Transverse colon (tissue), 4 donors: ENCODE measurements at regions not wholly inside any gene's neighbourhood (a gene's known extent, or its start where the extent isn't known, plus 50 kb on each side); places are given as distances from the start of the nearest gene placed in this dataset.
"Not testable (repeated sequence)": the region's sequence is repeated elsewhere in the genome, so short reads cannot be mapped to it uniquely, and the experiment has no call there.

Experiments used
- DNase-seq: peaks from one replicate; pipeline ENCODE4 v3.0.0-alpha.2; 2019
- H3K27ac ChIP-seq, 4 donors: fragments of 200-600 bp; sonication (generic); 2 replicates each; pipeline ENCODE4 v1.5.1; 2016 to 2018; ENCODE audit warnings: inconsistent platforms in 4 of 4
- H3K27me3 ChIP-seq: fragments of 200-600 bp; sonication (generic); 2 replicates; pipeline ENCODE4 v1.5.1; 2017; ENCODE audit warnings: inconsistent platforms
- H3K36me3 ChIP-seq, 4 donors: fragments of 200-600 bp; sonication (generic); 2 replicates each; pipeline ENCODE4 v1.5.1; 2017 to 2019; ENCODE audit warnings: inconsistent platforms in 4 of 4
- H3K4me1 ChIP-seq, 4 donors: fragments of 200-600 bp; sonication (generic); 2 replicates each; pipeline ENCODE4 v1.5.1; 2017 to 2020; ENCODE audit warnings: inconsistent platforms in 4 of 4
- H3K4me3 ChIP-seq, 4 donors: fragments of 200-600 bp; sonication (generic); 1 replicate in 1 of 4; 2 replicates in 3 of 4; pipeline versions ENCODE4 v1.5.1 to v1.6.1; 2017 to 2019; ENCODE audit warnings: inconsistent platforms in 4 of 4
- H3K9me3 ChIP-seq, 2 donors: fragments of 200-600 bp; sonication (generic); 2 replicates each; pipeline ENCODE4 v1.5.1; 2017 to 2019; ENCODE audit warnings: inconsistent platforms in 2 of 2
- EP300 ChIP-seq: sonication (generic); formaldehyde crosslinking; IDR thresholded peaks from one replicate; pipeline ENCODE4 v1.6.1; 2017; ENCODE audit warnings: antibody characterized with exemption, low read depth
- POLR2A ChIP-seq: fragments of 450-650 bp; IDR thresholded peaks from one replicate; pipeline ENCODE4 v1.6.1; 2016; ENCODE audit warnings: antibody characterized with exemption, mild to moderate bottlenecking, moderate library complexity
- POLR2AphosphoS5 ChIP-seq, 3 donors: sonication (generic); formaldehyde crosslinking; IDR thresholded peaks; one replicate each; pipeline ENCODE4 v1.6.1; 2016; ENCODE audit warnings: antibody characterized with exemption in 3 of 3
- WGBS, 2 donors: methylation state at CpG; one replicate each; pipeline ENCODE4 v1.1.5; 2018; ENCODE audit warnings: low coverage in 1 of 2; 5-methylcytosine and 5-hydroxymethylcytosine counted together
- in situ Hi-C, 4 donors: fragments of 200-750 bp; cut with MboI; loops; one replicate each; pipeline versions ENCODE4 v1.15.0 to v1.15.1; 2017; ENCODE audit warnings: low sequenced_read_pairs in 3 of 4, low pct_ligation_motif_present in 1 of 4, low pct_unique_long_range_greater_than_20kb in 1 of 4
- intact Hi-C: fragments of 100-400 bp; cut with DNase I; formaldehyde crosslinking; loops from one replicate; pipeline ENCODE4 v1.15.1; 2023; ENCODE audit warnings: low total_unique reads
- TF ChIP-seq, protein P1 (sequence below), 5 experiments: fragments of 200-600 bp in 3 of 5; fragments of 450-650 bp in 2 of 5; sonication (generic) in 3 of 5; IDR thresholded peaks; 1 replicate in 2 of 5; 2 replicates in 3 of 5; pipeline ENCODE4 v1.5.1; 2016 to 2017; ENCODE audit warnings: antibody characterized with exemption in 5 of 5, inconsistent platforms in 3 of 5, mild to moderate bottlenecking in 2 of 5, moderate library complexity in 1 of 5

DNA sequence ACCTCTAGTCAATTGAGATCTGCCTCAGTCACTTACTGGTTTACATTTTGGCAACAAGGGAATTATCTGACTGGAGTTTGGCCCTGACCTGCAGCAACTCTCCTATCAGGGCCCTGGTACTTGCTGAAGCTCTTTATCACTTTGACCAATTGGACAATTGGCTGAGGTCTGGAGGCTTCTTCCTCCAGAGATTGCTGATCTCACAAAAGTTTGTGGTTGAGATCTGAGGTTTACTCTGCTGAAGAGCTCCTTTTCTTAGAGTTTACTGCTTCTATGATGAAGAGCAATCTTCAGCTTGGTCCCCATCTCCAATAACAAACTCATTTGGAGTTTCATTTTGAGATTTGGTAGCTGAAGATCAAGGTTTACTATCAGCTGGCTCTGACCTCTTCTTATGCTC lies 276.9 kb upstream of the SGCG start:
- DNase-seq: no peak
- H3K4me3 ChIP-seq: no peak overlapping the region
- intact Hi-C loops (no loop called here), in situ Hi-C loops (no loop called here)
- TF ChIP-seq EP300: no peak
- TF ChIP-seq, protein P1, sequence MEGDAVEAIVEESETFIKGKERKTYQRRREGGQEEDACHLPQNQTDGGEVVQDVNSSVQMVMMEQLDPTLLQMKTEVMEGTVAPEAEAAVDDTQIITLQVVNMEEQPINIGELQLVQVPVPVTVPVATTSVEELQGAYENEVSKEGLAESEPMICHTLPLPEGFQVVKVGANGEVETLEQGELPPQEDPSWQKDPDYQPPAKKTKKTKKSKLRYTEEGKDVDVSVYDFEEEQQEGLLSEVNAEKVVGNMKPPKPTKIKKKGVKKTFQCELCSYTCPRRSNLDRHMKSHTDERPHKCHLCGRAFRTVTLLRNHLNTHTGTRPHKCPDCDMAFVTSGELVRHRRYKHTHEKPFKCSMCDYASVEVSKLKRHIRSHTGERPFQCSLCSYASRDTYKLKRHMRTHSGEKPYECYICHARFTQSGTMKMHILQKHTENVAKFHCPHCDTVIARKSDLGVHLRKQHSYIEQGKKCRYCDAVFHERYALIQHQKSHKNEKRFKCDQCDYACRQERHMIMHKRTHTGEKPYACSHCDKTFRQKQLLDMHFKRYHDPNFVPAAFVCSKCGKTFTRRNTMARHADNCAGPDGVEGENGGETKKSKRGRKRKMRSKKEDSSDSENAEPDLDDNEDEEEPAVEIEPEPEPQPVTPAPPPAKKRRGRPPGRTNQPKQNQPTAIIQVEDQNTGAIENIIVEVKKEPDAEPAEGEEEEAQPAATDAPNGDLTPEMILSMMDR (IDR thresholded peaks at IDR 0.05): no peak
- TF ChIP-seq POLR2A: no peak
- TF ChIP-seq POLR2AphosphoS5 (IDR thresholded peaks at IDR 0.05): no peak
- H3K9me3 ChIP-seq: no peaks in the 10 kb centered on the region
- no peaks in the 10 kb centered on the region for H3K27me3 ChIP-seq
- H3K36me3 ChIP-seq: no peaks in the 10 kb centered on the region
- H3K27ac ChIP-seq: no peak overlapping the region
- H3K4me1 ChIP-seq: no peaks in the 10 kb centered on the region

DNA sequence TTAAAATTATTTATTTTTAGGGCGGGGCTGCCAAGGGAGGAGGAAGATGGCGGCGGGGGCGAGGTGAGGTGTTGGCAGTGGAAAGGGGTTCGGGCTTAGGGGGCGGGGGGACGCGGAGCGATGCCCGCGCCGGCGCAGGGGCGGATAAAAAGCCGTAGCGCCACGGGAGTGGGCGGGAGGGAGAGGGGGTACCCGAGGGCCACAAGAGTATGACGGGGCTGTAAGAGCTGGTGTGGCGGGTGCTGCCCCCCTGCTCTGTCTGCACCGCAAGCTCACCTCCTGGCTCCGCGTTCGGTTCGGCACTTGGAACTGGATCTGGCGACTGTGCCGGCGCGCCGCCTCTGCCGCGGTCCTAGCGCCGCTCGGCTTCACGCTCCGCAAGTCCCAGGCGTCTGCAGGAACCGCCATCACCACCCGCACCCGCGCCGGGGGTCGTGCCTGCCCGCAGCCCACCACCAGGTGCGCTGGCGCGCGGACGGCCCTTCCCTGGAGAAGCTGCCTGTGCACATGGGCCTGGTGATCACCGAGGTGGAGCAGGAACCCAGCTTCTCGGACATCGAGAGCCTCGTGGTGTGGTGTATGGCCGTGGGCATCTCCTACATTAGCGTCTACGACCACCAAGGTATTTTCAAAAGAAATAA lies 265.2 kb upstream of the SGCG start:
- TF ChIP-seq EP300 (no peak), POLR2AphosphoS5 (IDR thresholded peaks at IDR 0.05) (no peak), POLR2A (no peak)
- TF ChIP-seq, protein P1 (IDR thresholded peaks at IDR 0.05): no peak
- Histone ChIP-seq H3K27ac (peak overlapping the region; percentile 48 to 79 (median 64)), H3K9me3 (no peaks in the 10 kb centered on the region), H3K4me3 (peak overlapping the region; percentile 40 to 81 (median 62)), H3K27me3 (peaks cover 2% of the 10 kb centered on the region), H3K36me3 (no peaks in the 10 kb centered on the region), H3K4me1 (peaks cover 0 to 9% (median 0%) of the 10 kb centered on the region in 4 donors)
- intact Hi-C loops (no loop called here), in situ Hi-C loops (no loop called here)
- peak; percentile 68 for DNase-seq
- 1 to 3% methylated on average over 13 to 53 of the region's 58 CpGs for WGBS, 2 donors

DNA sequence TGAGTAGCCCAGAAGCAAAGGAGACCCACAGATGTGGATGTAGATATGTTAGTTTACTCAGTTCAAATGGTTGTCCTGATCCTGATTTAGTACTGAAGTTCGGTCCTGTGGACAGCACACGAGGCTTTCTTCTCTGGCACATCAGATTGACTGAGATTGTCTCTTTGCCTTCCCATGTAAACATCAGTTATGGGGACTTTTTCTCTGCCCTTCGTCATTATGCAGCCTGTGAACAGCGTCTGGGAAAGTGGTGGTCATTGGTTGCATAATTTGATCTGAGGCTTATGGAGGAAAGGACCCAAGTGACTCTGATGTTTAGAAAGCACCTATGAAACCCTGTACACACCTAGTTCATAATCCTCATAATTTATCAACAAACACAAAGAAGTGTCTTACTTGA lies 264.5 kb upstream of the SGCG start:
- H3K9me3 ChIP-seq, H3K4me3 ChIP-seq, DNase-seq, H3K27me3 ChIP-seq, H3K36me3 ChIP-seq, in situ Hi-C loops, intact Hi-C loops, H3K4me1 ChIP-seq: not testable (repeated sequence)
- 50 to 51% methylated on average over 4 of the region's 4 CpGs for WGBS, 2 donors
- peak overlapping the region in 1 of 4 donors; percentile 79 for H3K27ac ChIP-seq

DNA sequence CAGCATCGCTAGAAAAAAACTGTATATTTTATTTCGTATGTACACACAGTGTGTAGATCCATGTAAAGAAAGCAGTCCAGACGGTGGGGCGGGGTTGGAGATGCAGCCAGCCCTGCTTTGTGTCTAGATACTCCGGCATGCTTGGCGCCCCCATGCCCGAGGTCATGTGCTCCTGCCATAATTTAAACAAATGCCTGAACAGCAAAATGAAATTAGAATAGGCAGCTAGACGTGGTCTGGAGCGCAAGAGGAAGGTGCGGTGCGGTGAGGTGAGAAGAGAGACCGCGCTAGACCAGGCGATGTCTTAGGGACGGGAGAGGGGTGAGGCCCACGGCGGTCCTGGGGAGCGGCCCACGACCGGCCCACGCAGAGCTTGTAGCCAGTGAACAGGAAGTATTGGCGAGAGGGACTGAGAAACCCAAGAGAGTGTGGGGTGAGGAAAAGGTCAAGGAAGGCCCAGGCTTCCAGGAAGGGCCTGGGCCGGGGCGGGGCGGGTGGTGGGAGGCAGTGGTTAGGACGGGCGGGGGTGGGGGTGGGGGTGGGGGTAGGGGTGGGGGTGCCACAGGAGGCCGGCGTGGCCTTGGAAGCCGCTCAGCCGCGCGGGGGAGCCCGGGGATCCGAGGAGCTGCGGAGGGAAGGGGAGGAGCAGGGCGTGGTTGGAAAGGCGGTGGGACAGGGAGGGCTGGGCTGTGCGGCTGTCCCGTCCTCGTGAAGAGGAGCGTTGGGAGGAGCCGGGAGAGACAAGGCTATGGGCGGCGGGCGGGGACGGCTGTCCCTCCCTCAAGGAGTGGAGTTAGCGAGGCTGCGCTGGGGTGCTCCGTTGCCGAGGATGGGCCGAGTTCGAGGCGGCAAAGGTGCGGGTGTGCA lies 254.7 kb upstream of the SGCG start:
- WGBS, 2 donors: 0 to 37% methylated on average over 6 to 51 of the region's 55 CpGs
- no peaks in the 10 kb centered on the region for H3K9me3 ChIP-seq
- H3K27ac ChIP-seq: peak overlapping the region; percentile 63 to 82 (median 71)
- TF ChIP-seq EP300 (no peak), POLR2AphosphoS5 (IDR thresholded peaks at IDR 0.05) (no peak), POLR2A (no peak)
- in situ Hi-C loops: loop anchor here in 2 of 4 donors (25.0 kb wide), 1 partner anchor 1436 kb away; no protein-coding TSS in a partner anchor
- DNase-seq: peak; percentile 67
- intact Hi-C loops: no loop called here
- no peaks in the 10 kb centered on the region for H3K4me1 ChIP-seq
- no peaks in the 10 kb centered on the region for H3K36me3 ChIP-seq
- H3K4me3 ChIP-seq: peak overlapping the region; percentile 18 to 52 (median 38)
- no peaks in the 10 kb centered on the region for H3K27me3 ChIP-seq

DNA sequence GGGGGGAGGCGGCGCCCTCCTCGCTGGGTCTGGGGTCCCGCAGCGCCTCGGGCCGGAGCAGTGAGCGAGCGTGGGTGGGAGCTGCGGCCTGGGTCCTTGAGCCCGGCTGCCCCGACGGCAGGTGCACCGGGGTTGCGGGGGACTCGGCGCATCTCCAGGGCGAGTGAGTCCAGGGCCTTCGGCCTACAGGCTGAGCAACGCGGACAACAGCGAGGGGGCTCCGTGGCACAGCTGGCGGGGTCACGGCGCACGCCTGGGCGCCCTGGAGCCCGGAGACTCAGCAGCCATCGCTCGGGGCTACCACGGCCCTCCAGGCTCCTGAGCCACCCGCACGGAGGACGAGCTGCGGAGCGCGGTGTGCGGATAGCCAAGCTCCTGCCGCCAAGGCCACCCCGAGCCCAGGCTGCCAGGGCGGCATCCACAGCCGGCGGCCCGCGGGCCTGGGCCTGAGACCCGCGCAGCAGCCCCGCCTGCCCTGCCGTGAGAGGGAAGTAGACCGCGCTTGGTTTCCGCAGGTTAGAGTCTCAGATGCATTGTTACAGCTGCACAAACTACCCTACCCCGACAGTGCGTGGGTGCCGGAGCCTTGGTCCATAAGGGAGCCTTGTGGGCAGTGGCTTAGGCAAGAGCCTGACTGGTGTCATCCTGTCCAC lies 253.9 kb upstream of the SGCG start:
- Histone ChIP-seq H3K4me1 (no peaks in the 10 kb centered on the region), H3K27me3 (no peaks in the 10 kb centered on the region), H3K9me3 (no peaks in the 10 kb centered on the region), H3K27ac (peak overlapping the region; percentile 63 to 82 (median 71)), H3K4me3 (peak overlapping the region; percentile 18 to 52 (median 38)), H3K36me3 (no peaks in the 10 kb centered on the region)
- DNase-seq: no peak
- 63% methylated on average over 49 of the region's 56 CpGs; no CpG with 5 or more reads in 1 of the 2 donors for WGBS, 2 donors
- intact Hi-C loops: no loop called here
- TF ChIP-seq EP300: no peak
- in situ Hi-C loops: loop anchor here in 2 of 4 donors (25.0 kb wide), 1 partner anchor 1435 kb away; no protein-coding TSS in a partner anchor

DNA sequence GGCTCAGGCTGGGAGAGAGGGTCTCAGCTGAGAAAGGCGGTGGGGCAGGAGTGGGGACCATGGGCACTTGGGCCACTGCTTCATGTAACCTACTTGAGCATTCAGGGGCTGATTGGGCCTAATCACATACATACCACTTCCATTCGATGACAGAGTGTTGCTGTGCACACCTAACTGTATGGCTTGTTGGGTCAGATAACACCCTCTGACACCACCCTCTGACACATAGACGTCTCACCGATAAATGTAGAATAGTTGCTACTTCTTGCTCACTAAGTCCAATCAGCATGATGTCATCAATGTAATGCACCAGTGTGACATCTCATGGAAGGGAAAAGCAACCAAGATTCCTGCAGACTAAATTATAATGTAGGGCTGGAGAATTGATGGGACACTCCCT lies 252.9 kb upstream of the SGCG start:
- DNase-seq, H3K27me3 ChIP-seq, H3K27ac ChIP-seq, H3K4me1 ChIP-seq, intact Hi-C loops, H3K9me3 ChIP-seq, H3K36me3 ChIP-seq, H3K4me3 ChIP-seq: not testable (repeated sequence)
- 82 to 87% methylated on average over 2 to 4 of the region's 4 CpGs for WGBS, 2 donors
- in situ Hi-C loops: loop anchor here in 2 of 4 donors (25.0 kb wide), 1 partner anchor 1434 kb away; no protein-coding TSS in a partner anchor
